OCI-LY1 (cell line): ENCODE measurements at regions not wholly inside any gene's neighbourhood (a gene's known extent, or its start where the extent isn't known, plus 50 kb on each side); places are given as distances from the start of the nearest gene placed in this dataset.
"Not testable (repeated sequence)": the region's sequence is repeated elsewhere in the genome, so short reads cannot be mapped to it uniquely, and the experiment has no call there.

ENCODE experiments used
- H2AFZ ChIP-seq: fragments of 200-600 bp; sonication (generic), shearing (Covaris generic); 2 replicates; pipeline ENCODE4 v1.6.0; 2014; ENCODE audit warnings: antibody characterized with exemption, mild to moderate bottlenecking, low read length
- H3F3A ChIP-seq: fragments of 200-600 bp; sonication (generic), shearing (Covaris generic); 2 replicates; pipeline ENCODE4 v1.6.0; 2014; ENCODE audit warnings: mild to moderate bottlenecking, antibody characterized with exemption, low read length, moderate library complexity; ENCODE audit not compliant: insufficient read depth
- H3K27ac ChIP-seq: fragments of 200-600 bp; sonication (generic); 2 replicates; pipeline ENCODE4 v1.5.1; 2014; ENCODE audit warnings: low read length, mixed run types, mild to moderate bottlenecking, low read depth; ENCODE audit not compliant: poor library complexity, severe bottlenecking
- H3K27me3 ChIP-seq: fragments of 200-600 bp; sonication (generic); 2 replicates; pipeline ENCODE4 v1.6.0; 2014; ENCODE audit warnings: antibody characterized with exemption, mild to moderate bottlenecking, low read length, moderate library complexity; ENCODE audit not compliant: insufficient read depth
- H3K36me3 ChIP-seq: fragments of 200-600 bp; sonication (generic); 2 replicates; pipeline ENCODE4 v1.6.1; 2014; ENCODE audit warnings: mild to moderate bottlenecking, antibody characterized with exemption, low read length, moderate library complexity, mixed read lengths; ENCODE audit not compliant: insufficient read depth
- H3K4me1 ChIP-seq: fragments of 200-600 bp; sonication (generic); 2 replicates; pipeline ENCODE4 v1.5.1; 2014; ENCODE audit warnings: mild to moderate bottlenecking, low read length, moderate library complexity; ENCODE audit not compliant: insufficient read depth, severe bottlenecking
- H3K4me2 ChIP-seq: fragments of 200-600 bp; sonication (generic), shearing (Covaris generic); 2 replicates; pipeline ENCODE4 v1.6.1; 2014; ENCODE audit warnings: low read length
- H3K4me3 ChIP-seq: fragments of 200-600 bp; sonication (generic); 2 replicates; pipeline ENCODE4 v1.5.1; 2014; ENCODE audit warnings: low read length, low read depth, mild to moderate bottlenecking, mixed read lengths; ENCODE audit not compliant: poor library complexity, severe bottlenecking
- H3K79me2 ChIP-seq: fragments of 200-600 bp; shearing (Covaris generic); 2 replicates; pipeline ENCODE4 v1.6.1; 2016; ENCODE audit warnings: mixed run types, low read length, mixed read lengths; ENCODE audit not compliant: insufficient read depth
- H3K9ac ChIP-seq: fragments of 200-600 bp; sonication (generic), shearing (Covaris generic); 2 replicates; pipeline ENCODE4 v1.6.1; 2014; ENCODE audit warnings: mild to moderate bottlenecking, low read length, mixed read lengths
- H3K9me2 ChIP-seq: fragments of 200-600 bp; sonication (generic), shearing (Covaris generic); 2 replicates; pipeline ENCODE4 v1.6.1; 2014; ENCODE audit warnings: low read depth, mild to moderate bottlenecking, low read length, mixed read lengths
- H3K9me3 ChIP-seq: fragments of 200-600 bp; shearing (Covaris generic); 2 replicates; pipeline ENCODE4 v1.6.1; 2014; ENCODE audit warnings: low read length, mixed read lengths
- H4K20me1 ChIP-seq: fragments of 200-600 bp; sonication (generic), shearing (Covaris generic); 2 replicates; pipeline ENCODE4 v1.6.0; 2016; ENCODE audit warnings: mild to moderate bottlenecking, low read length; ENCODE audit not compliant: insufficient read depth
- CTCF ChIP-seq: fragments of 200-600 bp; sonication (generic), shearing (Covaris generic); IDR thresholded peaks from 2 replicates; pipeline ENCODE4 v1.5.1; 2017; ENCODE audit warnings: mild to moderate bottlenecking, antibody characterized with exemption, low read length, moderate library complexity, mixed read lengths
- EZH2 ChIP-seq: fragments of 200-600 bp; sonication (generic), shearing (Covaris generic); IDR thresholded peaks from 2 replicates; pipeline ENCODE4 v1.8.0; 2017; ENCODE audit warnings: borderline replicate concordance, mixed run types, mild to moderate bottlenecking, antibody characterized with exemption, low read length, moderate library complexity, mixed read lengths

- Histone ChIP-seq H3K4me3 (no peak overlapping the region), H4K20me1 (no peaks in the 10 kb centered on the region), H3K79me2 (no peaks in the 10 kb centered on the region), H3K9me3 (no peaks in the 10 kb centered on the region), H3K9ac (no peak overlapping the region), H3K4me2 (no peak overlapping the region), H3F3A (no peaks in the 10 kb centered on the region), H2AFZ (no peak overlapping the region), H3K9me2 (no peaks in the 10 kb centered on the region), H3K27me3 (no peaks in the 10 kb centered on the region), H3K4me1 (no peaks in the 10 kb centered on the region), H3K36me3 (no peaks in the 10 kb centered on the region), H3K27ac (no peak overlapping the region)
- TF ChIP-seq EZH2 (no peak), CTCF (no peak)
Observed at GRCh38 chr14:55837467-55837866, 257.5 kb downstream of the KTN1 start.

GRCh38 chr14:55838529-55839052 is 258.6 kb downstream of the KTN1 start:
- TF ChIP-seq CTCF, result no peak
- no peak for TF ChIP-seq EZH2
- no peaks in the 10 kb centered on the region for H3K27me3 ChIP-seq
- no peak overlapping the region for H3K27ac ChIP-seq
- no peaks in the 10 kb centered on the region for H3K79me2 ChIP-seq
- H3K4me2 ChIP-seq, result no peak overlapping the region
- no peaks in the 10 kb centered on the region for H3K9me2 ChIP-seq
- H4K20me1 ChIP-seq, result no peaks in the 10 kb centered on the region
- no peak overlapping the region for H2AFZ ChIP-seq
- H3F3A ChIP-seq, result no peaks in the 10 kb centered on the region
- no peak overlapping the region for H3K9ac ChIP-seq
- no peaks in the 10 kb centered on the region for H3K36me3 ChIP-seq
- H3K4me1 ChIP-seq, result no peaks in the 10 kb centered on the region
- no peak overlapping the region for H3K4me3 ChIP-seq
- no peaks in the 10 kb centered on the region for H3K9me3 ChIP-seq

- not testable (repeated sequence) for H3K9me3 ChIP-seq, H3K79me2 ChIP-seq, H2AFZ ChIP-seq, H3K9me2 ChIP-seq, H3K4me1 ChIP-seq, H3K27ac ChIP-seq, H3F3A ChIP-seq, H3K36me3 ChIP-seq, H3K27me3 ChIP-seq, H3K9ac ChIP-seq, H3K4me3 ChIP-seq, H4K20me1 ChIP-seq, H3K4me2 ChIP-seq
Observed at GRCh38 chr14:55839301-55839947, 259.4 kb downstream of the KTN1 start.

- no peaks in the 10 kb centered on the region for H4K20me1 ChIP-seq
Observed at GRCh38 chr14:55840821-55841220, 260.8 kb downstream of the KTN1 start.

More at GRCh38 chr14:55840821-55841220, 260.8 kb downstream of the KTN1 start:
- Histone ChIP-seq H3K9ac (no peak overlapping the region), H3K4me3 (no peak overlapping the region), H3K36me3 (no peaks in the 10 kb centered on the region), H3K9me3 (no peaks in the 10 kb centered on the region), H3K4me2 (no peak overlapping the region), H3K9me2 (no peaks in the 10 kb centered on the region), H3K27me3 (no peaks in the 10 kb centered on the region), H3K79me2 (no peaks in the 10 kb centered on the region), H3F3A (no peaks in the 10 kb centered on the region), H2AFZ (no peak overlapping the region), H3K4me1 (no peaks in the 10 kb centered on the region), H3K27ac (no peak overlapping the region)
- no peak for TF ChIP-seq EZH2
- no peak for TF ChIP-seq CTCF
